Endothelial cell of umbilical vein (primary cell): ENCODE measurements at regions not wholly inside any gene's neighbourhood (a gene's known extent, or its start where the extent isn't known, plus 50 kb on each side); places are given as distances from the start of the nearest gene placed in this dataset.

Source experiments
- BruUV-seq: library from RNA; stranded (reverse); fragments of 400-500 nt; replicated peaks from 2 replicates; lab custom pipeline; 2021; lab: Mats Ljungman, UMichigan
- CTCF ChIA-PET: fragments of 300-600, 350-600 bp; sonication (Branson Sonifier 250); formaldehyde crosslinking; loops from one replicate; lab custom pipeline; 2021; ENCODE audit warnings: antibody characterized with exemption, inconsistent platforms; lab: Charles Lee
- POLR2A ChIA-PET: fragments of 300-600, 350-600 bp; sonication (Branson Sonifier 250); formaldehyde crosslinking; loops from one replicate; lab custom pipeline; 2021; ENCODE audit warnings: antibody characterized with exemption, inconsistent platforms; lab: Charles Lee
- DNase-seq: peaks from one replicate; pipeline ENCODE4 v3.0.0-alpha.2; 2011; ENCODE audit warnings: low read depth, low spot score
- FAIRE-seq: peaks from 2 replicates; lab custom pipeline; 2011; peaks lifted over from hg19 to GRCh38; lab: Jason Lieb, UNC
- H2AFZ ChIP-seq: 2 replicates; pipeline ENCODE4 v1.6.0; 2012; ENCODE audit warnings: low read depth, low read length, control low read depth, inconsistent platforms
- H3K27ac ChIP-seq: 2 replicates; pipeline ENCODE4 v1.5.1; 2011; ENCODE audit warnings: low read depth, mild to moderate bottlenecking, control low read depth, low read length, moderate library complexity; ENCODE audit not compliant: insufficient read depth
- H3K27me3 ChIP-seq, 2 experiments: 2 replicates each; pipeline versions ENCODE4 v1.6.0 to v1.6.1; 2011; ENCODE audit warnings: low read length in 2 of 2, mixed read lengths in 1 of 2; ENCODE audit not compliant: control insufficient read depth in 2 of 2, insufficient read depth in 2 of 2
- H3K36me3 ChIP-seq, 2 experiments: 2 replicates in 1 of 2; 3 replicates in 1 of 2; pipeline ENCODE4 v1.5.1; 2011; ENCODE audit warnings: low read length in 2 of 2, mild to moderate bottlenecking in 1 of 2, moderate library complexity in 1 of 2; ENCODE audit not compliant: control insufficient read depth in 2 of 2, insufficient read depth in 2 of 2; ENCODE audit errors: extremely low read depth in 1 of 2
- H3K4me1 ChIP-seq: 3 replicates; pipeline ENCODE4 v1.5.1; 2011; ENCODE audit warnings: mild to moderate bottlenecking, low read length; ENCODE audit not compliant: control insufficient read depth, insufficient read depth; ENCODE audit errors: extremely low read depth
- H3K4me2 ChIP-seq: 2 replicates; pipeline ENCODE4 v1.6.1; 2011; ENCODE audit warnings: low read length, control low read depth, mixed read lengths; ENCODE audit not compliant: insufficient read depth
- H3K4me3 ChIP-seq, 3 experiments: fragments of 200-600 bp in 1 of 3; sonication (generic), shearing (Covaris generic) in 1 of 3; replicated peaks in 1 of 3; 2 replicates each; pipeline ENCODE4 v1.5.1; 2011 to 2016; ENCODE audit warnings: control low read depth in 3 of 3, low read length in 3 of 3, mild to moderate bottlenecking in 2 of 3, inconsistent platforms in 1 of 3, low read depth in 1 of 3, moderate library complexity in 1 of 3; ENCODE audit not compliant: insufficient read depth in 1 of 3
- H3K79me2 ChIP-seq: 2 replicates; pipeline ENCODE4 v1.6.0; 2012; ENCODE audit warnings: low read length, inconsistent platforms; ENCODE audit not compliant: control insufficient read depth, insufficient read depth
- H3K9ac ChIP-seq: replicated peaks from 2 replicates; pipeline ENCODE3; 2011; ENCODE audit warnings: low read length, control low read depth; ENCODE audit not compliant: insufficient read depth; ENCODE audit errors: extremely low read depth
- H3K9me1 ChIP-seq: replicated peaks from 3 replicates; pipeline ENCODE4 v1.6.0; 2011; ENCODE audit warnings: mild to moderate bottlenecking, low read length; ENCODE audit not compliant: control insufficient read depth, insufficient read depth; ENCODE audit errors: extremely low read depth
- H3K9me3 ChIP-seq: replicated peaks from 2 replicates; pipeline ENCODE4 v1.5.1; 2012; ENCODE audit warnings: low read length, inconsistent platforms; ENCODE audit not compliant: control insufficient read depth, insufficient read depth
- H4K20me1 ChIP-seq: replicated peaks from 2 replicates; pipeline ENCODE3; 2011; ENCODE audit warnings: mild to moderate bottlenecking, low read length; ENCODE audit not compliant: control insufficient read depth, insufficient read depth; ENCODE audit errors: extremely low read depth
- CTCF ChIP-seq, 2 donors: IDR thresholded peaks; 1 replicate in 1 of 2; 2 replicates in 1 of 2; pipeline ENCODE4 v1.5.1; 2011; ENCODE audit warnings: low read length in 2 of 2, mild to moderate bottlenecking in 2 of 2, moderate library complexity in 2 of 2, control low read depth in 1 of 2, inconsistent platforms in 1 of 2, low read depth in 1 of 2; ENCODE audit not compliant: insufficient read depth in 1 of 2; ENCODE audit errors: extremely low read depth in 1 of 2
- EZH2 ChIP-seq: IDR thresholded peaks from 2 replicates; pipeline ENCODE4 v1.6.1; 2012; ENCODE audit warnings: borderline replicate concordance, low read depth, mild to moderate bottlenecking, moderate library complexity, low read length, inconsistent platforms; ENCODE audit not compliant: severe bottlenecking
- FOS ChIP-seq: IDR thresholded peaks from 2 replicates; pipeline ENCODE4 v1.6.1; 2011; ENCODE audit warnings: mild to moderate bottlenecking, low read length, moderate library complexity, borderline replicate concordance; ENCODE audit not compliant: insufficient read depth
- GATA2 ChIP-seq: IDR thresholded peaks from 2 replicates; pipeline ENCODE4 v1.7.0; 2011; ENCODE audit warnings: low read depth, mild to moderate bottlenecking, moderate library complexity, mixed read lengths, low read length; ENCODE audit not compliant: insufficient read length, insufficient read depth
- JUN ChIP-seq: IDR thresholded peaks from 2 replicates; pipeline ENCODE4 v1.6.1; 2011; ENCODE audit warnings: borderline replicate concordance, low read depth; ENCODE audit not compliant: insufficient read length, insufficient read depth
- MAX ChIP-seq: IDR thresholded peaks from 2 replicates; pipeline ENCODE4 v1.6.1; 2011; ENCODE audit not compliant: insufficient read depth, insufficient read length
- MYC ChIP-seq: IDR thresholded peaks from one replicate; pipeline ENCODE4 v1.6.1; 2011; ENCODE audit warnings: mild to moderate bottlenecking, low read depth, low read length
- POLR2A ChIP-seq: IDR thresholded peaks from 2 replicates; pipeline ENCODE4 v1.6.1; 2012; ENCODE audit warnings: low read depth, mild to moderate bottlenecking, control low read depth, low read length
- POLR2AphosphoS5 ChIP-seq: IDR thresholded peaks from 2 replicates; pipeline ENCODE4 v1.6.1; 2012; ENCODE audit warnings: low read depth, mild to moderate bottlenecking, control low read depth, low read length, moderate library complexity; ENCODE audit not compliant: insufficient read depth
- dilution Hi-C: fragments of 300-500 bp; cut with MboI; formaldehyde crosslinking; loops from one replicate; pipeline ENCODE4 v1.15.0; 2019; ENCODE audit warnings: low sequenced_read_pairs; ENCODE audit not compliant: extremely low pct_ligation_motif_present
- intact Hi-C: fragments of 100-400 bp; cut with micrococcal nuclease; formaldehyde crosslinking; loops from one replicate; pipeline ENCODE4 v1.10.0; 2022

GRCh38 chrX:13263560-13264251 lies 56.1 kb downstream of the ATXN3L start:
- no peaks in the 10 kb centered on the region for H3K9me1 ChIP-seq
- H3K36me3 ChIP-seq, result no peaks in the 10 kb centered on the region
- no peaks in the 10 kb centered on the region for H3K79me2 ChIP-seq
- TF ChIP-seq GATA2 (no peak), FOS (no peak), POLR2A (no peak), MAX (no peak), CTCF (IDR thresholded peaks at IDR 0.05; ENCODE audit: extremely low read depth in 1 of 2, insufficient read depth in 1 of 2, low read depth in 1 of 2, low read length in 2 of 2) (no peak), POLR2AphosphoS5 (no peak), EZH2 (no peak), MYC (no peak), JUN (no peak)
- ChIA-PET POLR2A (no interaction called here), CTCF (no interaction called here)
- H4K20me1 ChIP-seq, result no peaks in the 10 kb centered on the region
- no peak overlapping the region for H3K4me2 ChIP-seq
- H3K9ac ChIP-seq, result no peak overlapping the region
- no peak overlapping the region for H3K27ac ChIP-seq
- no peaks in the 10 kb centered on the region for H3K9me3 ChIP-seq
- BruUV-seq, result no TSS peak
- H2AFZ ChIP-seq, result no peak overlapping the region
- DNase-seq (no peak), FAIRE-seq (peak; percentile 37)
- no peak overlapping the region for H3K4me3 ChIP-seq
- H3K27me3 ChIP-seq, result no peaks in the 10 kb centered on the region
- dilution Hi-C loops, result no loop called here
- H3K4me1 ChIP-seq, result no peaks in the 10 kb centered on the region
- intact Hi-C loops, result no loop called here
